SW480 (cell line): ENCODE measurements at regions not wholly inside any gene's neighbourhood (a gene's known extent, or its start where the extent isn't known, plus 50 kb on each side); places are given as distances from the start of the nearest gene placed in this dataset.

Source experiments
- DNase-seq: peaks from one replicate; pipeline ENCODE4 v3.0.0-alpha.2; 2016; ENCODE audit warnings: low spot score

DNA sequence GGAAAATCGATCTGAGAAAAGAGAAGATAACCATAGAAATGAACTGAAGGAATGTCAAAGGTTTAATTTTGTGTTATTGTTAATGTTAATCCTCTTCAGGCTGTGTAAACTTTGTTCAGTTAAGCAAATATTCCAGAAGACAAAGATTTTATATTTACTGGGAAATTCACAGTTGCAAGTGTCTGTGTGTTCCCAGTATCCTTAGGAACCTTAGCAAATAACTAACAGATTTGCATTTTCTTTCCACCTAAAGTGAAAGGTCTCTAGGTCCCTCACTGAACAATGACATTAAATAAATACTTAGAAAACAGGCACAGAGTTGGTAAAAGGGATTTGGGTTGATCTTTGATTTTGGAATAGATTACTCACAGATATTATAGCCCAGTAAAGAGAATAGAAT lies 324.7 kb downstream of the C4orf33 start:
- DNase-seq, result no peak

DNA sequence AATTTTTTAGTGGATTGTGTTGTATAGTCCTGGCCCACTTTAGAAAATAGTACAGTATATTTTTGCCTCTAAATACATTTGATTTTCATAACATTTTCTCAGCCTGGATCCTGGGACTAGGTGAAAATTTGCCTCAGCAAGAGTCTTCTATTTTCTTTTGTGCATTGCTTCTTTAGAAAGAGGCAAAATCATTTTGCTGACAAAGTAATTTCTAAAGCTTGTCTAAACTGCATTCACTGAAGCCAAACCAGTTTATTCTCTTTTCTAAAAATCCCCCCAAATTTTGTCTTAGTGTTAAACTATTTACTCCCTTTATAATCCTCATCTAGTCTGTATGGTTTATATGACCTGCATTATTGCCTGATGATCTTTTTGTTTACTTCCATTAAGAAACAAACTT lies 326.3 kb downstream of the C4orf33 start:
- DNase-seq, result no peak

DNA sequence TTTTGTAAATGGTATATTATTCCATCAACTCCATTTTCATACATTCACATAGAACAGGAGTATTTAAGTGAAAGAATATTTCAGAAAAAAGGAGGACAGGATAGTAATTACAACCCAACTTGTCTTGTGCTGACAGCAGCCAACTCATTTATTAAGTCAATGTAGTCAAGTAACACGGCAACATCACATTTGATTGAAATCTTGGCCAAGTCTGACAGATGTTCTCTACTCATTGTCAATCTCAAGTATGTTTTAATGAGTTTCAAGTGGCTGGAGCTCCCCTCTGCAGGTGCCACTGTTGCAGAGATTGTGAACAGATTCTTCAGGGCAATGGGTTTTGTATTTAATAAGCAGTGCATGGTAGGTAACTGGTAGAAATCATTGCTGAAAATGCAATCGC lies 332.5 kb downstream of the C4orf33 start:
- no peak for DNase-seq

DNA sequence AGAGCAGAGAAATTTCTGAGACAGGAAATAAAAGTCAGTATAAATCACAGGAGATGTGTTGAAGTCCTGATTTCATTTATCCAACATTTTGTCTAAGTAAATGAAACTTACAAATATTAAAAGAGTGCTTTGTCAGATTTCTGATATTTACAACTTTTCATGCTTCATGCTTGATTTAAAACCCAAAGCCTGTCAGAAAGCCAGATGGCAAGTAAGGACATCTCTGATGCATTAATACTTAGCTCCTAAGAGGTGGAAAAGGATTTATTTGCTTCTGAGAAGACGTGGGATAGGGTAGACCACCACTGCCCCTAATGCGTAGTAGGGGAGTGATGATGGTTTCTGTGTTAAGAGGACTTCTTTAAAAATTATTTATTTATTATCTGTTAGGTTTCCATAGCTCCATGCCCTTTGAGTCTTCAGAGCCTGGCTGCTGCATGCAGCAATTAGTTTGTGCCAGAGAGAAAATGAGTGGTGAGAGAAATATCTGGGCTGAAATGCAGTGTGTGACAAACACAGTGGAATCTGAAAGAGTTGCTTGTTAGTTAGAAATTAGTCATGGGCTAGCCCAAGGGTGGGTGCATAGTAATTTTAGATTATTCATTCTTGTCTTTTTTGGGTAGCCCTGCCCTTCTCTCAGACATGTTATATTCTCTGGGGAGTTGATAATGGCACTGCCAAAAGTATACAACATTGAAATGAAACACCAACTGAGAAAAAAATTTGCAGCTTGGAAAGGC lies 333.8 kb downstream of the C4orf33 start:
- DNase-seq, result no peak

DNA sequence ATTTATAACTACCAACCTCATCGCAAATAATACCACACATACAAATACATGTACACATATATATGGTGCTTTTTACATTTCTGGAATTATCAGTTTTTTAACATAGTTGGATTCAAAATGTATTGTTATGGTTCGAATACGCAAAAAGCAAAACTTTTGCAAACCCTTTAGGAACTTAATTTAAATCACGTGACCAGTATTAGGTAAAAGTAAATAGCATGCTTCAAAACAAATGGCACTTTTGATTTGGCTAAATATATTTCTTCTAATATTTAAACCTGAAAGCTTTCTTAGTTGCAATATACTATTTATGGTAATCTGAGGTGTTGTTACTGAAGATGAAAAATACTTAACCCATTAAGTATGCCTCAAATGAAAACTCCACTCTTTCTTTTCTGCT lies 341.4 kb downstream of the C4orf33 start:
- DNase-seq, result no peak

DNA sequence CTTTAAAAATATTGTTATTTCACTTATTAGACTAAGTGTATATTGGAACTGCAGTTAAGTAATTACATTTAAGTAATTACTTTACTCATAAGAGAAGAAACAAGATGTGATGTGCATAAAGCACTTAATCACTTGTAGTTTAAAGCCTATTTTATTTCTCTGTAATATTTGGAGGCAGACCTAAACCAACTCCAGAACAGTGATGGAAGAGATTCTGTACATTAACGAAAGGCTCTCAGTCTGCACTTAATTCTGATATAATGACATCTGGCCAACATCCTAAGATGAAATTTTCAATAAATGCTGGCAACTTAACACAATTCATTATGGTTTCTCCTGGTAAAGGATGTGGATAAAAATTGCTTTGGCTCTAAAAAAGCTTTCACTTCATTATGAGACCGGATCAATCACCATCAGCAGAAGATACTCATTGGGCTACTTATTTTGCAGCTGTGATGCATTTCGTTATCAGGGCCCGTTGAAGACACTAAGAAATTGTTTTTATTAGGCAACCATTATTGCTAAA lies 342.6 kb downstream of the C4orf33 start:
- no peak for DNase-seq

DNA sequence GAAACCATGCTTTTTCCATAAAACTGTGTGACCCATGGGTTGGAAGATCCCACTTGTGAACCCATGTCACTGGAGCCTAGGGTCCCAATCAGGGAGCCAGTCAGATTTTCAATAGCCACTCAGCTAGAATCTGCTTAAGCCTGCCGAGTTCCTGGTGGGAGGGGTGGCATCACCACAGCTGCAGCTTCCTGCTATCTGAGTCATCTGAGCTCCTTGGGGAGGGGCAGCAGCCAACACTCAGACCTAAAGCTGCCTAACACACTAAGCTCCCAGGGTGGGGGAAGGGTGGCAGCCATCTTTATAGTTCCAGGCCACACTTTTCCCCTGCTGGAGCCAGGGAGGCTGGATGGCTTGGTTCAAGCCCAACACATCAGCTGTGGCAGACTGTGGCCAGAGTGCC lies 350.1 kb downstream of the C4orf33 start:
- DNase-seq, result no peak

DNA sequence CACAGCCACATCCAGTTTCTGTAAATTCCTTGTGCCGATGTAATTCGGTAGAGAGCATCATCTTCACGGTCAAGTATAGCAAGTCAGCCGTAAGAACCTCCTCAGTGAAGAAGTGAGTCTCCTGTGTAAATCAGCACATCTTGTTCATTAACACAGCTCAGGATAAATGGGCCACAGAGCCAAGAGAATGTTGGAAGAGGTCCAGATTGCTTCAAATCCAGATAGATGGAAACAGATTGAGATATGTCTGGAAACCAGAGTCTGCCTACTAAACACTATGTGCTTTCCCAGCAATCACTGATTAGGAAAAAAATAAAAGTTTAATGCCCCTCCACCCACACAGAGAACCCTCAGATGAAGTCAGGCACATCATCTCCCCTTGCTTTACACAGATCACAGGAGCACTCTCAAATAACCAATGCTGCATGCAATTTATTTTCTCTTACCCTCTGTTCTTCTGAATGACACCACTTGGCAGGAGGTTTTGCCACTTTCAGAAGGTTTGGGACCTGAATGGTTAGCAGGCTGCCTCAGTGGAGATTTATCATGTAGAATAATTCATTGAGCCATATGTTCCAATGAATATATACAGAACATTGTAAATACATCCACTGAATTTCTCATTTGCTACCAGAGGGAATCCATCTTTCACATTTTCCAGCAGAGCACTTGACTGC lies 357.7 kb downstream of the C4orf33 start:
- no peak for DNase-seq

DNA sequence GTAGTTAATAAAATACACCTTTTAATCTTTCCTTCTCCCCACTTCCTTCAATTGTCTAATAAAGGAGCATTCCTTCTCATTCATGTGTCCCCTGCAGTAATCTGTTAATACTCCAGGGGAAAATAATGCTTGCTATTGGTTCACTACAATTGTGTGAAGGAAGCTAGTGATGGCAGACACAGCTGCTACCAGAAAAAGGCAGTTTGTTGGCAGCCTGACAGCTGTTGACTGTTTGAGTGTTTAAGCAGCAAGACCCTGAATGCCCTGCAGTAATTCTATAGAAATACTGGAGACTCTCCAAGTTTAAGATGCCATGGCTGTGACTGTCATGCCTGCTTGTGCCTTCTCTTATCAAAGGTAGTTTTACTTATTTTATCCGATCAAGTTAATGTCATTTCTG lies 359.5 kb downstream of the C4orf33 start:
- no peak for DNase-seq

DNA sequence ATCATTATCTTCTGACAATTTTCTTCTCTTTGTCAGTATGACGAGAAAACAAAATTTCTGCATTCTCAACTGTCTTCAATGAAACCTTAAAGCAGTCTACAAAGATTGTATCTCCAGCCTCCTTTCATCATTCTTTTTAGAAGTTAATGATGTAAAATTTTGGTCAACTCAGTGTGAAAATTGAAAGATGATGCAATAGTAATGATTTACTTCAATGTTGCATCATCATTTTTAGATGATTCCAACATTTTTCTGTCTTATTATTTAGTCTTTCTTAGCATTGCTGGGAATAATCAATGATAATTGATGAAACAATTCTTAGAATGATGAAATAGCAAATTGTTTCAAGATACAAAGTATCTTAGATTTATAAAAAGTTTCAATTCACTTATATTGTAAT lies 372.7 kb downstream of the C4orf33 start:
- DNase-seq, result no peak

DNA sequence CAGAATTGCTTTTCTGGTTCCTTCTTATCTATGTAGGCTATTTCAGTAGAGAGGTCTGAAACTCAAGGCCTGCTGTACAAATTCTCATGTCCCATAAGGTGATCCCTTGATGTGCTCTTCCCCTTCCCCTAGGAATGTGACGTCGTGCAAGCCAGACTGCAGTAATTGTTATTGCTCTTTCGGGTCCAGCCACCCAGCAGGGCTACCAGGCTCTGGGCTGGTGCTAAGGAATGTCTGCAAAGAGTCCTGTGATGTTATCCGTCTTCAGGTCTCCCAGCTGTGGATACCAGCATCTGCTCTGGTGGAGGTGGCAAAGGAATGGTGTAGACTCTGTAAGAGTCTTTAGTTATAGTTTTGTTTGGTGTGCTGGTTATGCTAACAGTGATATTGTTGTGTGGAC lies 378.7 kb downstream of the C4orf33 start:
- DNase-seq, result no peak

DNA sequence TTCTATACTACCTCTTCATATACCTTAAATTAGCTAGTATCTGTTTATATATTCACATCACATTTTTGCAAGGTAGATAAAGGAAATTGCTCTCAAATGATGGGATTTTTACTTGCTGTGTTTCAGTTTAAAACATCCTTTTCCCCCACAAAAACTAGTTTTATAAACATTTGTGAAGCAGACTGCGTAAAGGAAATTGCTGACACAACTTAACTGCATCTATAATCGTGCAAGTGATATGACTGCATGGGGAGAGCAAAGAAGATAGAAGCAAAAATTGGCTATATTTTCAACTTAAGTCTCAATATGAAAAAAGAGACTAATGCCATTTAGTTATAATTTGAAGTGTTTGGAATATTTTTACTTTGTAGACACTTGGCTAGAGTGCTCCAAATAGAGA lies 385.2 kb downstream of the C4orf33 start:
- DNase-seq, result no peak

DNA sequence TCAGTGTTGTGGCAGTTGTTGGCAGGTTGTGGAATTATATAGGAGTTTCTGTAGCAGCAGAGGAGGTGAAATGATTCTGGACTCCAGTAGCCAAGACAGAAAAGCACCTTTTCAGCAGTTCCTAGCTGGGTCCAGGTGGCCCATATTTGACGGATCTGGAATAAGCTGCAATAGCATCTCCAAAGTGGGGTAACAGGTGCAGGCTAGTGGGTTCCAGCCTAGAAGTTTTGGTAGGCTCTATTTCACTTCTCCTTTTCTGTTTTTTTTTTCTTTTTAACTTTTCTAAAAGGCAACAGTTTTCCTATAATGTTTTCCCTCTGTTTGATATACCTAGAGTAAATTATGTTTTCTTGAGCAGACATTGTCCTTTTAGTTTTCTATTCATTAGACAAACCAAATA lies 392.5 kb downstream of the C4orf33 start:
- DNase-seq, result no peak

DNA sequence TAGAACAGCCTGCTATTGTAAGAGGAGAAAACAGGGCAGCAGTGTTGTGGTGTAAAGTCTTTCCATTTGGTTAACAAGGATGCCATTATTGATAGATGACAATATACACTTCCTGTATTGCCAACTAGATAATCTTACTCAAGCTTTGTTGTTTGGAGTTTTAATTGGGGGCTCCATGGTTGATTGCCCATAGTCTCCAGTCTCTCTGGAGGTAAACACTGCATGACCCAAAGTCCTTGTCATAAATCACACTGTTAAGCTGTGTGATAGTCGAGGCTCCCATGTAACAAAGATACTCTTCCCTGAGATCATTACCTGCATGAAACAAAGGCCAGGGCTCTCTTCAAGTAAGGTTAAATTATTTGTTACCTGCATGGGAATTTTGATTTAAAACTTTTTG lies 394.6 kb downstream of the C4orf33 start:
- DNase-seq, result no peak

DNA sequence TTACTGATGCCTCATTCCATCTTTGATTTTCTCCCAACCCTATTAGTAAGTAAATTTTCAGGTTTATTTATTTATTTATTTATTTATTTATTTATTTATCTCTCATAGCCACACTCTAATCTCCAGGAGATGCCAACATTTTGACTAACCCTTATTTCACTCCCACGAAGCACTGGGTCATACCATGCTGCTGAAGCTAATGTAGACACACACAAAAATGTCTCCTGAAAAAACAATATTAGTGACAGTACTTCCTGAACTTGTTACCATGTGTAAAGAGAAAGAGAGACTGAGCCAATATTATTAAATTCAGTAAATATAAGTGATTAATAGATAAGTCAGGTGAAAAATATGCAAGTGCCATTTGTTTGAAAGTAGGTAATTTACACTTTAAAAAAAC lies 402.7 kb downstream of the C4orf33 start:
- no peak for DNase-seq

DNA sequence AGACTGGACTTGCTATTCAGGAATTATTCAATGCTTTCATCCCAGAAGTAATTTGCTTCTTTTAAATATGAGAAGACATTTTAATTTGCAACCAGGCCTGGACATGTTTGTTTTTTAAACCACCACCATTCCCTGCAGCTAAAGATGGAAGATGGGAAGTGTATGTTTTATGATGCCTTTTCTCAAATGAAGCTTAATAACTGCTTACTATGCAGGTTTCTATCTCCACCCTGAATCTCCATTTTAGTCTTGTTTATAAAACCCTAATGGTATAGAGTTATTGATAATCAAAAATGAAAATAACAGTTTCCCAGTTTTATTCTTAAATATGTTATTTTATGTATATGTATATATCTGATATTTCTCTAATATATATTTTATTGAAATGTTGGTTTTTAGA lies 418.9 kb downstream of the C4orf33 start:
- no peak for DNase-seq

DNA sequence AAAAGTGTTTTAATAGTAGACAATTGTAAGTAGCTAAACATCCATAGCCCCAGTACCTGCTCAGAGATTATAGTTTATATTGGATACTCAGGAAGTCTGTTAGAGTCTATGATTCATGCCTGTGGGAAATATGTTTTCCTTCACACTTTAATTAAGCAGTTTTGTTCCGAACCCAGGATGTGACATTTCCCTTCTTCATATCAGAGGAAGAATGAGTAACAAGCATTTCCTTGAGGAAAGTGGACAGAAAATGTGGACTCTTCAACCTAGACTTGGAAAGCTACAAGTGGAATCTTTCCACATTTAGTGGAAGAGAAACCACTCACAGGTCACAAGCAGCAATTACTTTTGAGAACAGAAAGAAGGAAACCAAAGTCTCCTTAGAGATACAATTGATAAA lies 419.4 kb downstream of the C4orf33 start:
- no peak for DNase-seq

DNA sequence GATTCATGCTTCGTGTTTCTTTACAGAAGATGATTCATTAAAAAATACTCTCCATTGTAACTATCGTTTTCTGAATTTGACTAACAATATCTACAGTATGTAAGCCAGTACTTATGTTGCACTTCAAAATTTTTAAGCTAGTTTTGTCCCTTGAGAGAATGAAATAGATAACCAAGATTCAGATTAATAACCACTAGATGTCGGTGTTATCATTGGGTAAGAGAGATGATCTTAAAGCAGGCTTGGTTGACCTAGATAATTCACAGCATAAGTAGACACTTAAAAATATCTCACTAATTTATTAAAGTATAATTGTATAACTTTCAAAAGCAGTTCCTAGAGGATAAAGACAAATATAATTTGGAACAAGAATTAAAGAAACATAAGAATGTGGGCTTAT lies 430.9 kb downstream of the C4orf33 start:
- peak; percentile 11 for DNase-seq

DNA sequence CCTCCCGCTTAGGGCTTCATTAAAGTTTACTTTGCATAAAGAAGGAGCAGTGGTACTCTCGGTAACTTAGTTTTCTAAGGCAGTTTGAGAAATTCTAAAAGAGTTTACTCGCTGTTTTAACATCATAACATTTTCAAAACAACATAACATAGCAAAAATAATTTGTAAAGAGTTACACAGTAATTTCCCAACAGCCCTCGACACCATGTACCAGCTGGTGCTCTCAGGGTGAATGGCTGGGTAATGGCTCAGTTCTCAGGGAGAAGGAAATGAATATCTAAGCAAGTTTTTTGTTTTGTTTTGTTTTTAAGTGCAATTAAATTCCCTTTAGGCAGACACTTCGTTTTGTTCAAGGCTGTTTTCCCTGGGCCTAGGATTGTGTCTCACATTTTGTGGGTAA lies 435.3 kb downstream of the C4orf33 start:
- DNase-seq, result no peak

DNA sequence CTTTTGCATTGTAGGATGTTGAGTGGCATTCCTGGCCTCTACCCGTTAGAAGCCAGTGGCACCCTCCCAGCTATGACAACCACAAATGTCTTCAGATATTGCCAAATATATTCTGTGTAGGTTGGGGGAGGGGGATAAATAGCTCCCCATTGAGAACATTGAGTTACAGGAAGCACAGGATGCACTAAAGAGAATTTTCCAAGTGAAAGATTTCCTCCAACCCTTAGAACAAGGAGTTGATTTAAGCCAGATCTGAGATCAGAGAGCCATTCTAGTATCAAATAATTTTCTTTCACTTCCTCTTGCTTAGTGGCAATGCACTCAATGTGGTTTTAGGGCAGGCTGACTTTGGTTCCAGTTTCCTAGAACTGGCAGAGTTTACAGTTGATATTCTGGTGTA lies 436.6 kb downstream of the C4orf33 start:
- no peak for DNase-seq

DNA sequence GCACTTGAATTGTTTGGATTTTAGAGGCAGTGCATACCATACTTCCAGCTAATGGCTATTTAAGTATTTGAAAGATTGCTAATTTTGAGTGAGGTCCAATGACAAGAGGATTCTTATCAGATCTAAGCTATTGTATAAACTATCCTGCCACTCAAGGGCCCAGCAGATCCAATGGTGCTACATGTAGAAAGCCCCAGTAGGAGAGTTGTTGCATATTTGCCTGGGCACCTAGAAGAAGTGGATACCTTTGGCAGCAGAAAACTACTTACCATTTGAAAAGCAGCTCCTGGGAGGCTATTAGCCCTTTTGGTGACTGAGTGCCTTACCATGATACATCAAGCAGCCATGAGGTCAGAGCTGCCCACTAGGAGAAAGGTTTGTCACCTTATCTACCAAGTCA lies 447.3 kb downstream of the C4orf33 start:
- DNase-seq, result no peak

DNA sequence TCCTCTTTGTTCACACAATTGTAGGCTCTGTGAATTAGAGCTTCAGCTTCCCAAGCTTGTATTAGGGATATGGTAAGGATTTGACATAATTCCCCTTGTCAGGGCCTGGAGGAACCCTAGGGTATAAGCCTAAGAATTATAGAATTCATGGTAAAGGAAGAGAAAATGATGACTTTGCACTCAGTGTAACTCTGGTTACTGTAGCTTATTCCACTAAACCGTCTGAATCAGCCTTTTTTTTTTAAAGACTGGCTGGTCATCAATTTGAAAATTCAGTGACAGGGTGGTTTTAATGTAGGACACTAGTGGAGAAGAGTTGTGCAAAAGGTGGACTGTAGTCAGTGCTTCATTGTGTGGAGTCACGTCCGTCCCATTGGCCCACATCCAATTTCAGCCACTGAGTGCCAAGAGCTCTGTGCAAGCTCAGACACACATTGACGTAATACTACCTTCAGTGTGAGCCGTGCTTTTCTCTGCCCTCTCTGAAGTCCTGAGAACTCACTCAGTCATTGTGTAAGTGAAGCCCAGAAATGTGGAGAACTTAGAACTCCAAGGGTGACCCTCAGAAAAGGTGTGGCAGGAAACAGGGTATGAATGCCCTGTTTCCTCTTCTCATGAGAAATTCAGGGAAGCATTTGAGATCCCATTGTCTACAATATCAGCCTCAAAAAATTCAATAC lies 449.8 kb downstream of the C4orf33 start:
- no peak for DNase-seq

DNA sequence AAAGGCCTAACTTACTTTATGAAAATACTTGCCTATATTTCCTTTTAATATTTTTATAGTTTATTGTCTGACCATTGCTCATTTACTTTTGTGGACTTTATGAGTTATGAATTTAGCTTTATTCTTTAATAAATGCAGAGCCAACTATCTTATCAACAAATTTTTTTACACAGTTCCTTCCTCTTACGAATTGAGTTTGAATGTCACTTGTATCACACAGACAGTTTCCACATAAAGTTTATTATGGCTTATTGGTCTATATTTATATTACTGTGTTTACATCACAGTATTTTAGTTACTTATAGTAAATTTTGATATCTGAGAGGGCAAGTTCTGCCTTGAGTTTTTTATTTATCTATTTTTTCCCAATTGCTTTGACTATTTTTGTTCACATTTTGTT lies 450.6 kb downstream of the C4orf33 start:
- no peak for DNase-seq
